ENCODE measurements at regions not wholly inside any gene's neighbourhood (a gene's known extent, or its start where the extent isn't known, plus 50 kb on each side); places are given as distances from the start of the nearest gene placed in this dataset.
A peak's percentile ranks its signal among the peaks of the same experiment; 100 is the strongest.
"Not testable (repeated sequence)": the region's sequence is repeated elsewhere in the genome, so short reads cannot be mapped to it uniquely, and the experiment has no call there.

DNA sequence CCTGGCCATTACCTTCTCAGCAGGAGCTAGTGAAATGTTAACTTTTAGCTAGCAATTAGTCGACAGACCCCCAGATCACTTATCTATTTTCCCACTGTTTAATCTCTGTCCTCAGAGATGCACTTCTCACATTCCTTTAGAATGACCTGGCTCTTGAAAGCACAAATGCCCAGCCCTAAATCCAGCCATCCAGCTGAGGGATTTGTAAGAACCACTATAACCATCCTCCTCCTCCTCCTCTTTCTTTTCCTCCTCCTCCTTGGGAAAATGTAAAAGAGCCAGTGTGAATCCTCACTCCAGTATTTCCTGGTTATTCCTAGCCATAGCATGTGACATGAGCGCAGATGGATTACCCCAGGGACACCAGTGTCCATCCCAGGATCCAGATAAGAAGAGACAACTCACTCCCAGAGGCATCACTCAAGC, 124.3 kb downstream of the ENC1 start:
- Histone ChIP-seq H3K36me3 (ENCODE audit: control insufficient read depth in 2 of 3, insufficient read depth in 3 of 3, low read length in 3 of 3) (no peaks in the 10 kb centered on the region), H3K9me3 (ENCODE audit: control insufficient read depth in 2 of 3, insufficient read depth in 1 of 3, low read length in 3 of 3) (no peaks in the 10 kb centered on the region), H3K27me3 (ENCODE audit: control insufficient read depth, insufficient read depth, low read length) (no peaks in the 10 kb centered on the region), H3K9ac (ENCODE audit: low read length in 3 of 3) (no peak overlapping the region), H3K27ac (ENCODE audit: low read depth in 2 of 2, low read length in 2 of 2) (no peak overlapping the region), H3K4me1 (ENCODE audit: control insufficient read depth in 2 of 3, insufficient read depth in 2 of 3, low read depth in 1 of 3, low read length in 3 of 3) (no peaks in the 10 kb centered on the region), H3K4me3 (ENCODE audit: low read length in 3 of 3) (no peak overlapping the region)
- intact Hi-C loops (cut with DNase I) = no loop called here
- TF ChIP-seq CTCF (IDR thresholded peaks at IDR 0.05; ENCODE audit: borderline replicate concordance, extremely low read depth, insufficient read depth) = no peak
- FAIRE-seq (no peak), DNase-seq (peak in 1 of 5 donors; percentile 50)

DNA sequence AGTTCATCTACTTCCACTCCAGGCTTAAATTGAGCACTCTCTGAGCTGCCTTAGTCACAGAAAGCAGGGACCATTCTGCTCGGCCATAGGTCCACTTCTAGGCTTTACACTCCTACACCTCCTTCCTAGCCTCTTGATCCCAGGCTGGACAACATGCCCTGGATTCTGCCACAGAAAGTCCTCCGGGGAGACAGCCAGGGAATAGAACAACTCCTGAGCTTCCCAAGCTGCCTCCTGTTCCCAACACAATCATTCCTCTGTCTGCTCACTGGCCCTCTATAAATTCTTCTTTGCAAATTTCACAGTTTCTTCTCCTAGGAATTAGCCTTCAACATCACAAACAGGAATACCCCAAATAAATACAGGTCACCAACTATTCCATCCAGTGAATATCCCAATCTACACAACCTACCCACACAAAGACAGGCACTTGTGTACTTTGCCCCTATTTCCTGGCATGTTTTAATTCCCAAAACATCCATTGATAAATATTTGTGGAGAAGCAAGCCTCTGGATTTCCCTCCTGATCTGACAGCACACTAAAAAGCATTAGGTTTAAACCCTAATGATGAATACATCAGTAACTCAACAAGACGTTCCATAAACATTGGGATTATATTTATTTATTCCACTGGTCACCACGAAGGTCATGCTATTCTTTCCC, 125.5 kb downstream of the ENC1 start:
- Histone ChIP-seq H3K4me1 (ENCODE audit: control insufficient read depth in 2 of 3, insufficient read depth in 2 of 3, low read depth in 1 of 3, low read length in 3 of 3) (no peaks in the 10 kb centered on the region), H3K4me3 (ENCODE audit: low read length in 3 of 3) (no peak overlapping the region), H3K27ac (ENCODE audit: low read depth in 2 of 2, low read length in 2 of 2) (no peak overlapping the region), H3K9ac (ENCODE audit: low read length in 3 of 3) (no peak overlapping the region), H3K9me3 (ENCODE audit: control insufficient read depth in 2 of 3, insufficient read depth in 1 of 3, low read length in 3 of 3) (no peaks in the 10 kb centered on the region), H3K36me3 (ENCODE audit: control insufficient read depth in 2 of 3, insufficient read depth in 3 of 3, low read length in 3 of 3) (no peaks in the 10 kb centered on the region), H3K27me3 (ENCODE audit: control insufficient read depth, insufficient read depth, low read length) (no peaks in the 10 kb centered on the region)
- intact Hi-C loops (cut with DNase I) = no loop called here
- TF ChIP-seq CTCF (IDR thresholded peaks at IDR 0.05; ENCODE audit: borderline replicate concordance, extremely low read depth, insufficient read depth) = no peak
- no peak for DNase-seq
- no peak for FAIRE-seq

GRCh38 chr5:74511770-74512169, 128.8 kb downstream of the ENC1 start:
- H3K9ac ChIP-seq (ENCODE audit: low read length in 3 of 3); FAIRE-seq; H3K27ac ChIP-seq (ENCODE audit: low read depth in 2 of 2, low read length in 2 of 2); H3K27me3 ChIP-seq (ENCODE audit: control insufficient read depth, insufficient read depth, low read length); H3K4me3 ChIP-seq (ENCODE audit: low read length in 3 of 3); DNase-seq; intact Hi-C loops (cut with DNase I); H3K4me1 ChIP-seq (ENCODE audit: control insufficient read depth in 2 of 3, insufficient read depth in 2 of 3, low read depth in 1 of 3, low read length in 3 of 3); H3K36me3 ChIP-seq (ENCODE audit: control insufficient read depth in 2 of 3, insufficient read depth in 3 of 3, low read length in 3 of 3); H3K9me3 ChIP-seq (ENCODE audit: control insufficient read depth in 2 of 3, insufficient read depth in 1 of 3, low read length in 3 of 3): not testable (repeated sequence)

GRCh38 chr5:74510476-74511075, 130.0 kb downstream of the ENC1 start:
- intact Hi-C loops (cut with DNase I) = no loop called here
- Histone ChIP-seq H3K36me3 (ENCODE audit: control insufficient read depth in 2 of 3, insufficient read depth in 3 of 3, low read length in 3 of 3) (no peaks in the 10 kb centered on the region), H3K4me3 (ENCODE audit: low read length in 3 of 3) (no peak overlapping the region), H3K9ac (ENCODE audit: low read length in 3 of 3) (no peak overlapping the region), H3K4me1 (ENCODE audit: control insufficient read depth in 2 of 3, insufficient read depth in 2 of 3, low read depth in 1 of 3, low read length in 3 of 3) (no peaks in the 10 kb centered on the region), H3K27ac (ENCODE audit: low read depth in 2 of 2, low read length in 2 of 2) (no peak overlapping the region), H3K27me3 (ENCODE audit: control insufficient read depth, insufficient read depth, low read length) (no peaks in the 10 kb centered on the region), H3K9me3 (ENCODE audit: control insufficient read depth in 2 of 3, insufficient read depth in 1 of 3, low read length in 3 of 3) (no peaks in the 10 kb centered on the region)
- no peak for DNase-seq
- no peak for TF ChIP-seq CTCF (IDR thresholded peaks at IDR 0.05; ENCODE audit: borderline replicate concordance, extremely low read depth, insufficient read depth)
- no peak for FAIRE-seq

Measured in kidney (tissue), 13 donors.